ENCODE measurements at regions not wholly inside any gene's neighbourhood (a gene's known extent, or its start where the extent isn't known, plus 50 kb on each side); places are given as distances from the start of the nearest gene placed in this dataset.

DNA sequence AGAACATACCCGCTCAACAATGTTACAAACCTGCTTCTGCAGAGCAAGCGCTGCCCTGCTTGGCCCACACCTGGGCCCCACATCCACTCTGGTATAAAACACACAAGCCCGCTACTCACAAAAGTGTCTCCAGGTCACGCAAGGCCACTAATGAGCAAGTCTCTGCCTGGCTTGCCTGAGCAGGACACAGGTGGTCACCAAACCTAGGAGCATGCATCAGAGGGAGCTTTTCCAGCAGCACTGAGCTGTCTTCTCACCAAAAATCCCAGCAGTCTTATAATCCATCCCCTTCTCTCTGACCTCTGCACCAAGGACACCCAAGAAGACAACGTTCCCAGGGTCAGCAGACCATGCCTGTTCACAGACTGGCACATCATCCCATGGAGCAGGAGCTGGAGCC is 100.8 kb downstream of the DLL1 start:
- TF ChIP-seq JUN (IDR thresholded peaks at IDR 0.05; ENCODE audit: borderline replicate concordance, insufficient read depth, insufficient read length, low read depth): no peak
- no peak for TF ChIP-seq GATA2 (IDR thresholded peaks at IDR 0.05; ENCODE audit: insufficient read depth, insufficient read length, low read depth, low read length)
- TF ChIP-seq, protein P1, sequence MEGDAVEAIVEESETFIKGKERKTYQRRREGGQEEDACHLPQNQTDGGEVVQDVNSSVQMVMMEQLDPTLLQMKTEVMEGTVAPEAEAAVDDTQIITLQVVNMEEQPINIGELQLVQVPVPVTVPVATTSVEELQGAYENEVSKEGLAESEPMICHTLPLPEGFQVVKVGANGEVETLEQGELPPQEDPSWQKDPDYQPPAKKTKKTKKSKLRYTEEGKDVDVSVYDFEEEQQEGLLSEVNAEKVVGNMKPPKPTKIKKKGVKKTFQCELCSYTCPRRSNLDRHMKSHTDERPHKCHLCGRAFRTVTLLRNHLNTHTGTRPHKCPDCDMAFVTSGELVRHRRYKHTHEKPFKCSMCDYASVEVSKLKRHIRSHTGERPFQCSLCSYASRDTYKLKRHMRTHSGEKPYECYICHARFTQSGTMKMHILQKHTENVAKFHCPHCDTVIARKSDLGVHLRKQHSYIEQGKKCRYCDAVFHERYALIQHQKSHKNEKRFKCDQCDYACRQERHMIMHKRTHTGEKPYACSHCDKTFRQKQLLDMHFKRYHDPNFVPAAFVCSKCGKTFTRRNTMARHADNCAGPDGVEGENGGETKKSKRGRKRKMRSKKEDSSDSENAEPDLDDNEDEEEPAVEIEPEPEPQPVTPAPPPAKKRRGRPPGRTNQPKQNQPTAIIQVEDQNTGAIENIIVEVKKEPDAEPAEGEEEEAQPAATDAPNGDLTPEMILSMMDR (IDR thresholded peaks at IDR 0.05; ENCODE audit: extremely low read depth in 1 of 2, insufficient read depth in 1 of 2, low read depth in 1 of 2, low read length in 2 of 2): no peak
- TF ChIP-seq, protein P2, sequence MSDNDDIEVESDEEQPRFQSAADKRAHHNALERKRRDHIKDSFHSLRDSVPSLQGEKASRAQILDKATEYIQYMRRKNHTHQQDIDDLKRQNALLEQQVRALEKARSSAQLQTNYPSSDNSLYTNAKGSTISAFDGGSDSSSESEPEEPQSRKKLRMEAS (IDR thresholded peaks at IDR 0.05; ENCODE audit: insufficient read depth, insufficient read length): no peak
- TF ChIP-seq EZH2 (IDR thresholded peaks at IDR 0.05; ENCODE audit: borderline replicate concordance, low read depth, low read length, severe bottlenecking): no peak
- no peak for TF ChIP-seq FOS (IDR thresholded peaks at IDR 0.05; ENCODE audit: borderline replicate concordance, insufficient read depth, low read length)
- no peak for TF ChIP-seq POLR2A (IDR thresholded peaks at IDR 0.05; ENCODE audit: low read depth, low read length)
- TF ChIP-seq POLR2AphosphoS5 (IDR thresholded peaks at IDR 0.05; ENCODE audit: insufficient read depth, low read depth, low read length): no peak
- TF ChIP-seq MYC (IDR thresholded peaks at IDR 0.05; ENCODE audit: low read depth, low read length): no peak
- Histone ChIP-seq H3K9me3 (replicated peaks; ENCODE audit: control insufficient read depth, insufficient read depth, low read length) (no peaks in the 10 kb centered on the region), H3K36me3 (ENCODE audit: control insufficient read depth in 2 of 2, extremely low read depth in 1 of 2, insufficient read depth in 2 of 2, low read length in 2 of 2) (no peaks in the 10 kb centered on the region)

More for the DNA sequence above, 100.8 kb downstream of the DLL1 start:
- H3K4me2 ChIP-seq (ENCODE audit: insufficient read depth, low read length): no peak overlapping the region
- no peak overlapping the region for H3K27ac ChIP-seq (ENCODE audit: insufficient read depth, low read depth, low read length)
- DNase-seq (ENCODE audit: low read depth, low spot score) (no peak), FAIRE-seq (no peak)
- intact Hi-C loops (cut with micrococcal nuclease): no loop called here
- CTCF ChIA-PET: interaction anchor here (0.6 kb wide), 1 partner anchor 358 kb away, joined by 3 read pairs; no protein-coding TSS in a partner anchor
- dilution Hi-C loops (cut with MboI; ENCODE audit: extremely low pct_ligation_motif_present, low sequenced_read_pairs): no loop called here
- H3K27me3 ChIP-seq (ENCODE audit: control insufficient read depth in 2 of 2, insufficient read depth in 2 of 2, low read length in 2 of 2): no peaks in the 10 kb centered on the region
- no peak overlapping the region for H3K4me3 ChIP-seq (replicated peaks in 1 of 3; ENCODE audit: insufficient read depth in 1 of 3, low read depth in 1 of 3, low read length in 3 of 3)
- no peaks in the 10 kb centered on the region for H4K20me1 ChIP-seq (replicated peaks; ENCODE audit: control insufficient read depth, extremely low read depth, insufficient read depth, low read length)
- no TSS peak for BruUV-seq (replicated peaks)
- H2AFZ ChIP-seq (ENCODE audit: low read depth, low read length): no peak overlapping the region
- H3K4me1 ChIP-seq (ENCODE audit: control insufficient read depth, extremely low read depth, insufficient read depth, low read length): no peaks in the 10 kb centered on the region
- H3K9ac ChIP-seq (replicated peaks; ENCODE audit: extremely low read depth, insufficient read depth, low read length): no peak overlapping the region
- POLR2A ChIA-PET: no interaction called here
- H3K9me1 ChIP-seq (replicated peaks; ENCODE audit: control insufficient read depth, extremely low read depth, insufficient read depth, low read length): no peaks in the 10 kb centered on the region
- no peaks in the 10 kb centered on the region for H3K79me2 ChIP-seq (ENCODE audit: control insufficient read depth, insufficient read depth, low read length)
